ENCODE measurements at regions not wholly inside any gene's neighbourhood (a gene's known extent, or its start where the extent isn't known, plus 50 kb on each side); places are given as distances from the start of the nearest gene placed in this dataset.

GRCh38 chr11:13119941-13120520 lies 110.9 kb downstream of the RASSF10 start:
- Histone ChIP-seq H3K9me3 (no peaks in the 10 kb centered on the region), H3K36me3 (no peaks in the 10 kb centered on the region), H3K4me3 (no peak overlapping the region), H3K27ac (no peak overlapping the region), H3K4me1 (no peaks in the 10 kb centered on the region), H3K27me3 (no peaks in the 10 kb centered on the region)
- no peak for DNase-seq
- TF ChIP-seq POLR2A (IDR thresholded peaks at IDR 0.05) (no peak), POLR2AphosphoS5 (IDR thresholded peaks at IDR 0.05) (no peak), EP300 (IDR thresholded peaks at IDR 0.05) (no peak), CTCF (IDR thresholded peaks at IDR 0.05) (no peak)
- intact Hi-C loops (cut with DNase I; ENCODE audit: low total_unique reads): no loop called here
- whole genome bisulfite sequencing, 5 donors: 85 to 100% (median 92%) methylated on average over 1 of the region's 1 CpG

GRCh38 chr11:13120691-13121090 lies 111.6 kb downstream of the RASSF10 start:
- intact Hi-C loops (cut with DNase I; ENCODE audit: low total_unique reads): no loop called here
- DNase-seq: no peak
- no peak for TF ChIP-seq EP300 (IDR thresholded peaks at IDR 0.05)
- TF ChIP-seq POLR2A (IDR thresholded peaks at IDR 0.05): no peak
- no peak for TF ChIP-seq CTCF (IDR thresholded peaks at IDR 0.05)
- TF ChIP-seq POLR2AphosphoS5 (IDR thresholded peaks at IDR 0.05): no peak
- Histone ChIP-seq H3K27me3 (no peaks in the 10 kb centered on the region), H3K27ac (no peak overlapping the region), H3K36me3 (no peaks in the 10 kb centered on the region), H3K4me3 (no peak overlapping the region), H3K4me1 (no peaks in the 10 kb centered on the region), H3K9me3 (no peaks in the 10 kb centered on the region)
- WGBS, 5 donors: 55 to 61% (median 60%) methylated on average over 3 of the region's 3 CpGs

GRCh38 chr11:13126430-13126829 lies 117.3 kb downstream of the RASSF10 start:
- no peak for TF ChIP-seq CTCF (IDR thresholded peaks at IDR 0.05)
- TF ChIP-seq EP300 (IDR thresholded peaks at IDR 0.05): no peak
- no peak for TF ChIP-seq POLR2A (IDR thresholded peaks at IDR 0.05)
- peak in 2 of 3 donors; percentile 49 to 50 for TF ChIP-seq POLR2AphosphoS5 (IDR thresholded peaks at IDR 0.05)
- no peak overlapping the region for H3K4me3 ChIP-seq
- H3K9me3 ChIP-seq: no peaks in the 10 kb centered on the region
- no peaks in the 10 kb centered on the region for H3K36me3 ChIP-seq
- peaks cover 0 to 11% (median 0%) of the 10 kb centered on the region in 4 donors for H3K4me1 ChIP-seq
- H3K27me3 ChIP-seq: no peaks in the 10 kb centered on the region
- intact Hi-C loops (cut with DNase I; ENCODE audit: low total_unique reads): no loop called here
- 18 to 43% (median 24%) methylated on average over 7 of the region's 7 CpGs for WGBS, 5 donors
- peak overlapping the region in 2 of 5 donors; percentile 13 to 29 for H3K27ac ChIP-seq
- peak; percentile 60 to 75 for DNase-seq

- Histone ChIP-seq H3K4me3 (no peak overlapping the region), H3K27me3 (no peaks in the 10 kb centered on the region), H3K36me3 (no peaks in the 10 kb centered on the region), H3K27ac (peak overlapping the region in 1 of 5 donors; percentile 29), H3K9me3 (no peaks in the 10 kb centered on the region), H3K4me1 (peaks cover 0 to 11% (median 0%) of the 10 kb centered on the region in 4 donors)
- intact Hi-C loops (cut with DNase I; ENCODE audit: low total_unique reads): no loop called here
- TF ChIP-seq POLR2AphosphoS5 (IDR thresholded peaks at IDR 0.05) (no peak), EP300 (IDR thresholded peaks at IDR 0.05) (no peak), POLR2A (IDR thresholded peaks at IDR 0.05) (no peak), CTCF (IDR thresholded peaks at IDR 0.05) (no peak)
- WGBS, 5 donors: 82 to 95% (median 93%) methylated on average over 2 of the region's 2 CpGs
- no peak for DNase-seq
These were observed 118.0 kb downstream of the RASSF10 start for GRCh38 chr11:13127161-13127560.

Data from stomach (tissue), 8 donors.